A673 (cell line): ENCODE measurements at regions not wholly inside any gene's neighbourhood (a gene's known extent, or its start where the extent isn't known, plus 50 kb on each side); places are given as distances from the start of the nearest gene placed in this dataset.

Experiments
- CTCF ChIP-seq: fragments of 300-800, 200-600 bp; sonication (generic); conservative IDR thresholded peaks from 2 replicates; pipeline ENCODE4 v1.5.1; 2017; ENCODE audit warnings: low read depth, mild to moderate bottlenecking, antibody characterized with exemption, low read length, moderate library complexity, mixed read lengths
- EZH2 ChIP-seq: fragments of 200-600 bp; sonication (generic); IDR thresholded peaks from 2 replicates; pipeline ENCODE4 v1.6.1; 2017; ENCODE audit warnings: borderline replicate concordance, low read depth, mild to moderate bottlenecking, mixed read lengths, antibody characterized with exemption, low read length; ENCODE audit not compliant: poor library complexity, severe bottlenecking

GRCh38 chr9:88712484-88712883, 177.5 kb downstream of the NXNL2 start:
- TF ChIP-seq CTCF: no peak
- TF ChIP-seq EZH2: no peak
